H1 (cell line): ENCODE measurements at regions not wholly inside any gene's neighbourhood (a gene's known extent, or its start where the extent isn't known, plus 50 kb on each side); places are given as distances from the start of the nearest gene placed in this dataset.

Experiments
- CTCF ChIA-PET: fragments of 300-600 bp; sonication (Branson Sonifier 250); formaldehyde crosslinking; loops from one replicate; lab custom pipeline; 2021; ENCODE audit not compliant: partially characterized antibody; lab: Charles Lee
- POLR2A ChIA-PET: fragments of 300-600 bp; sonication (Branson Sonifier 250); formaldehyde crosslinking; loops from one replicate; lab custom pipeline; 2021; ENCODE audit warnings: inconsistent platforms; ENCODE audit not compliant: partially characterized antibody; lab: Charles Lee
- DNase-seq, 2 experiments: peaks; one replicate each; pipeline versions ENCODE4 v3.0.0 to v3.0.0-alpha.2; 2010 to 2022; ENCODE audit warnings: low spot score in 2 of 2, low read depth in 1 of 2, mixed read lengths in 1 of 2
- FAIRE-seq: peaks from 2 replicates; lab custom pipeline; 2011; peaks lifted over from hg19 to GRCh38; lab: Jason Lieb, UNC
- H2AFZ ChIP-seq: 2 replicates; pipeline ENCODE4 v1.8.1; 2012; ENCODE audit warnings: low read length, inconsistent platforms
- H2AK5ac ChIP-seq: 2 replicates; pipeline ENCODE4 v1.6.1; 2013; ENCODE audit warnings: low read depth, low read length
- H2BK120ac ChIP-seq: replicated peaks from 2 replicates; pipeline ENCODE3; 2013; ENCODE audit warnings: low read depth, low read length, inconsistent platforms
- H2BK12ac ChIP-seq: 2 replicates; pipeline ENCODE4 v1.6.1; 2013; ENCODE audit warnings: low read depth, low read length
- H2BK15ac ChIP-seq: 2 replicates; pipeline ENCODE4 v1.6.1; 2013; ENCODE audit warnings: low read length
- H2BK20ac ChIP-seq: 2 replicates; pipeline ENCODE4 v1.6.1; 2013; ENCODE audit warnings: low read length
- H2BK5ac ChIP-seq: 2 replicates; pipeline ENCODE4 v1.6.1; 2013; ENCODE audit warnings: low read depth, low read length
- H3K14ac ChIP-seq: 2 replicates; pipeline ENCODE4 v1.6.1; 2013; ENCODE audit warnings: inconsistent platforms; ENCODE audit not compliant: insufficient read length
- H3K18ac ChIP-seq: 2 replicates; pipeline ENCODE4 v1.6.1; 2013; ENCODE audit warnings: low read length; ENCODE audit errors: extremely low read depth
- H3K23ac ChIP-seq: 2 replicates; pipeline ENCODE4 v1.6.1; 2013; ENCODE audit warnings: inconsistent platforms; ENCODE audit not compliant: insufficient read length
- H3K23me2 ChIP-seq: 2 replicates; pipeline ENCODE4 v1.6.1; 2013; ENCODE audit warnings: low read depth, low read length
- H3K27ac ChIP-seq: 2 replicates; pipeline ENCODE4 v1.6.1; 2011; ENCODE audit warnings: low read depth, low read length, inconsistent platforms
- H3K27me3 ChIP-seq, 4 experiments: replicated peaks in 1 of 4; 1 replicate in 1 of 4; 2 replicates in 3 of 4; pipeline versions ENCODE4 v1.6.1 to v1.8.1; 2011 to 2013; ENCODE audit warnings: low read length in 3 of 4, mild to moderate bottlenecking in 3 of 4, inconsistent platforms in 2 of 4, mixed read lengths in 2 of 4, moderate library complexity in 1 of 4; ENCODE audit not compliant: control insufficient read depth in 3 of 4, insufficient read depth in 3 of 4; ENCODE audit errors: extremely low read depth in 1 of 4
- H3K36me3 ChIP-seq, 4 experiments: 2 replicates each; pipeline versions ENCODE4 v1.6.1 to v1.8.1; 2011 to 2013; ENCODE audit warnings: mild to moderate bottlenecking in 4 of 4, low read length in 3 of 4, moderate library complexity in 2 of 4, control low read depth in 1 of 4, inconsistent platforms in 1 of 4; ENCODE audit not compliant: insufficient read depth in 4 of 4, control insufficient read depth in 2 of 4
- H3K4ac ChIP-seq: replicated peaks from 2 replicates; pipeline ENCODE3; 2013; ENCODE audit warnings: low read length, low read depth, mixed read lengths, inconsistent platforms; ENCODE audit not compliant: insufficient read length
- H3K4me1 ChIP-seq, 4 experiments: replicated peaks in 1 of 4; 1 replicate in 1 of 4; 2 replicates in 3 of 4; pipeline versions ENCODE4 v1.6.1 to v1.8.1; 2011 to 2013; ENCODE audit warnings: low read length in 3 of 4, inconsistent platforms in 2 of 4, mixed read lengths in 1 of 4; ENCODE audit not compliant: insufficient read depth in 4 of 4, control insufficient read depth in 3 of 4
- H3K4me2 ChIP-seq, 2 experiments: 2 replicates each; pipeline versions ENCODE4 v1.6.1 to v1.8.1; 2011 to 2013; ENCODE audit warnings: low read depth in 2 of 2, low read length in 2 of 2, control low read depth in 1 of 2, inconsistent platforms in 1 of 2, mild to moderate bottlenecking in 1 of 2; ENCODE audit not compliant: insufficient read depth in 1 of 2
- H3K4me3 ChIP-seq, 4 experiments: fragments of 200-600, 300-600 bp in 1 of 4; sonication (generic), shearing (Covaris generic), sonication (Bioruptor Twin) in 1 of 4; 2 replicates each; pipeline versions ENCODE4 v1.5.1 to v1.8.1; 2011 to 2016; ENCODE audit warnings: low read length in 4 of 4, low read depth in 3 of 4, control low read depth in 2 of 4, inconsistent platforms in 2 of 4, mild to moderate bottlenecking in 2 of 4, mixed read lengths in 1 of 4, moderate library complexity in 1 of 4; ENCODE audit not compliant: insufficient read depth in 2 of 4; ENCODE audit errors: extremely low read depth in 1 of 4
- H3K56ac ChIP-seq: replicated peaks from 2 replicates; pipeline ENCODE3; 2013; ENCODE audit warnings: low read depth, mild to moderate bottlenecking, mixed read lengths, low read length, inconsistent platforms; ENCODE audit not compliant: insufficient read length
- H3K79me1 ChIP-seq: 2 replicates; pipeline ENCODE4 v1.6.1; 2013; ENCODE audit warnings: low read depth, low read length, control low read depth
- H3K79me2 ChIP-seq, 2 experiments: 2 replicates each; pipeline versions ENCODE4 v1.6.1 to v1.8.1; 2012 to 2013; ENCODE audit warnings: low read length in 2 of 2, mild to moderate bottlenecking in 2 of 2, inconsistent platforms in 1 of 2; ENCODE audit not compliant: insufficient read depth in 2 of 2, control insufficient read depth in 1 of 2
- H3K9ac ChIP-seq, 4 experiments: replicated peaks in 1 of 4; 1 replicate in 1 of 4; 2 replicates in 3 of 4; pipeline versions ENCODE4 v1.6.1 to v1.8.1; 2011 to 2013; ENCODE audit warnings: low read depth in 3 of 4, low read length in 3 of 4, control low read depth in 2 of 4, mild to moderate bottlenecking in 2 of 4, moderate library complexity in 2 of 4, inconsistent platforms in 1 of 4; ENCODE audit errors: extremely low read depth in 1 of 4
- H3K9me3 ChIP-seq, 2 experiments: 2 replicates each; pipeline versions ENCODE4 v1.6.1 to v1.8.1; 2012 to 2013; ENCODE audit warnings: mild to moderate bottlenecking in 2 of 2, moderate library complexity in 2 of 2, control low read depth in 1 of 2, inconsistent platforms in 1 of 2, low read depth in 1 of 2, low read length in 1 of 2, mixed read lengths in 1 of 2; ENCODE audit not compliant: insufficient read depth in 2 of 2
- H4K20me1 ChIP-seq, 2 experiments: replicated peaks in 1 of 2; 2 replicates each; pipeline versions ENCODE3 to v1.8.1; 2011 to 2013; ENCODE audit warnings: inconsistent platforms in 2 of 2, low read length in 2 of 2, mild to moderate bottlenecking in 1 of 2; ENCODE audit not compliant: insufficient read depth in 2 of 2, control insufficient read depth in 1 of 2
- H4K5ac ChIP-seq: 2 replicates; pipeline ENCODE4 v1.6.1; 2013; ENCODE audit warnings: low read length, low read depth, mixed read lengths, inconsistent platforms; ENCODE audit not compliant: insufficient read length
- H4K8ac ChIP-seq: 2 replicates; pipeline ENCODE4 v1.8.0; 2013; ENCODE audit warnings: mild to moderate bottlenecking, moderate library complexity, low read length, inconsistent platforms; ENCODE audit not compliant: insufficient read depth; ENCODE audit errors: extremely low read depth
- H4K91ac ChIP-seq: replicated peaks from 2 replicates; pipeline ENCODE3; 2013; ENCODE audit warnings: low read length, mixed read lengths, inconsistent platforms; ENCODE audit not compliant: insufficient read length
- BACH1 ChIP-seq: IDR thresholded peaks from 2 replicates; pipeline ENCODE4 v1.6.1; 2012; ENCODE audit warnings: low read length, improper control_type of control experiment
- BRCA1 ChIP-seq: IDR thresholded peaks from 2 replicates; pipeline ENCODE4 v1.6.1; 2012; ENCODE audit warnings: low read depth, low read length, improper control_type of control experiment
- CHD1 ChIP-seq: IDR thresholded peaks from 2 replicates; pipeline ENCODE4 v1.6.1; 2012; ENCODE audit warnings: low read depth, low read length, improper control_type of control experiment
- CTBP2 ChIP-seq: IDR thresholded peaks from 2 replicates; pipeline ENCODE4 v1.7.0; 2011; ENCODE audit warnings: borderline replicate concordance, mild to moderate bottlenecking, moderate library complexity, mixed read lengths, low read length; ENCODE audit not compliant: insufficient read depth, insufficient read length
- E2F6 ChIP-seq: IDR thresholded peaks from 2 replicates; pipeline ENCODE4 v1.6.1; 2012; ENCODE audit warnings: inconsistent platforms
- EZH2 ChIP-seq: fragments of 200-600 bp; sonication (generic); IDR thresholded peaks from 2 replicates; pipeline ENCODE4 v1.7.1; 2012; ENCODE audit warnings: low read depth, mild to moderate bottlenecking, moderate library complexity, low read length, inconsistent platforms; ENCODE audit not compliant: severe bottlenecking
- FOSL1 ChIP-seq: IDR thresholded peaks from 2 replicates; pipeline ENCODE4 v1.6.1; 2011; ENCODE audit warnings: mild to moderate bottlenecking, low read depth, low read length, moderate library complexity; ENCODE audit not compliant: insufficient read depth
- KDM1A ChIP-seq: fragments of 200-600, 300-600 bp; sonication (generic); IDR thresholded peaks from 2 replicates; pipeline ENCODE4 v1.7.1; 2016; ENCODE audit warnings: mild to moderate bottlenecking, low read length, borderline replicate concordance
- KDM4A ChIP-seq: IDR thresholded peaks from one replicate; pipeline ENCODE4 v1.7.1; 2012; ENCODE audit warnings: low read depth, mild to moderate bottlenecking, moderate library complexity, low read length, inconsistent platforms; ENCODE audit not compliant: severe bottlenecking
- RFX5 ChIP-seq: IDR thresholded peaks from 2 replicates; pipeline ENCODE4 v1.6.1; 2011; ENCODE audit warnings: low read depth, low read length, improper control_type of control experiment, borderline replicate concordance
- SIX5 ChIP-seq: IDR thresholded peaks from 2 replicates; pipeline ENCODE4 v1.6.1; 2011; ENCODE audit warnings: mild to moderate bottlenecking, low read depth, low read length
- TEAD4 ChIP-seq: IDR thresholded peaks from 2 replicates; pipeline ENCODE4 v1.6.1; 2012; ENCODE audit warnings: low read depth, low read length, inconsistent platforms, mixed read lengths
- ZNF274 ChIP-seq: IDR thresholded peaks from 2 replicates; pipeline ENCODE4 v1.7.0; 2012; ENCODE audit warnings: low read length, borderline replicate concordance; ENCODE audit errors: extremely low read depth
- WGBS, 2 experiments: shearing (Covaris generic) in 1 of 2; methylation state at CpG; one replicate each; pipeline versions ENCODE4 v1.1.6 to v1.1.7; 2013 to 2015; ENCODE audit warnings: low lambda C conversion rate in 2 of 2, mixed read lengths in 2 of 2, inconsistent platforms in 1 of 2, low coverage in 1 of 2, missing lambda C conversion rate in 1 of 2; ENCODE audit not compliant: insufficient replicate concordance in 2 of 2, insufficient coverage in 1 of 2, insufficient read length in 1 of 2; ENCODE audit errors: extremely low coverage in 1 of 2, missing lambda C conversion rate in 1 of 2; 5-methylcytosine and 5-hydroxymethylcytosine counted together

DNA sequence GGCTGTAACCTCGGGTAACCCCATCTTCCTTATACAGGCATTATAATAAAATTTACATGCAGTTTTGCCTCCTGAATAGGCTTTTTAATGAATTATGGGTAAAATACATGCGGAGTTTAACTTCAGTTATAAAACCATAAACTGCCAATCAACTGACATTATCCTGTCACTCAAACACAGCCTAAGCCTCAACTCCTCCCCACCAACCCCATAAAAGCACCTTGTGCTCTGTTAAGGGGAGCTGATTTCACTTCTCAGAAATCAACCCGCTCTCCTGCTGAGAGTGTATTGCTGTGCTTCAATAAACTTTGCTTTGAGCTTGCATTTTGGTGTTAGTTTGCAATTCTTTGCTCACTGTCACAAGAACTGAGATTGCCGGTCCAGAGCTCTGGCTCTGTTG is 1812.2 kb downstream of the BRINP3 start:
- H3K18ac ChIP-seq: no peak overlapping the region
- no peaks in the 10 kb centered on the region for H3K9me3 ChIP-seq
- 0 out of 2 replicates have a peak overlapping the region, but pooled peaks have one; percentile 29 for H2AFZ ChIP-seq
- H4K91ac ChIP-seq: no peak overlapping the region
- no peak overlapping the region for H2BK20ac ChIP-seq
- no peak overlapping the region for H3K23ac ChIP-seq
- H3K9ac ChIP-seq: no peak overlapping the region
- no peak overlapping the region for H4K5ac ChIP-seq
- H3K79me2 ChIP-seq: no peaks in the 10 kb centered on the region
- no peak for FAIRE-seq
- no peaks in the 10 kb centered on the region for H3K23me2 ChIP-seq
- no peak overlapping the region for H2BK12ac ChIP-seq
- H3K27me3 ChIP-seq: no peaks in the 10 kb centered on the region
- no peak overlapping the region for H2BK5ac ChIP-seq
- H3K4me1 ChIP-seq: peaks cover 0 to 6% (median 0%) of the 10 kb centered on the region in 4 experiments; a peak in 2 of 7 replicates
- no peak overlapping the region for H3K4me3 ChIP-seq
- CTCF ChIA-PET: no interaction called here
- H3K4me2 ChIP-seq: no peak overlapping the region
- H4K20me1 ChIP-seq: no peaks in the 10 kb centered on the region
- no peak overlapping the region for H3K4ac ChIP-seq
- no peak overlapping the region for H3K27ac ChIP-seq
- no peak for TF ChIP-seq CHD1
- no peak for TF ChIP-seq SIX5
- no peak for TF ChIP-seq TEAD4
- no peak for TF ChIP-seq EZH2
- no peak for TF ChIP-seq KDM1A
- no peak for TF ChIP-seq CTBP2
- no peak for TF ChIP-seq RFX5
- no peak for TF ChIP-seq FOSL1
- no peak for TF ChIP-seq BACH1
- TF ChIP-seq ZNF274: no peak
- TF ChIP-seq BRCA1: no peak
- TF ChIP-seq E2F6: no peak
- TF ChIP-seq KDM4A: no peak
- POLR2A ChIA-PET: no interaction called here
- 76% methylated on average over 4 of the region's 4 CpGs; no CpG with 5 or more reads in 1 of the 2 experiments for WGBS, 2 experiments
- H4K8ac ChIP-seq: no peak overlapping the region
- H3K79me1 ChIP-seq: no peaks in the 10 kb centered on the region
- H3K56ac ChIP-seq: no peak overlapping the region
- H2BK120ac ChIP-seq: no peak overlapping the region
- no peak overlapping the region for H2AK5ac ChIP-seq
- DNase-seq: no peak
- no peaks in the 10 kb centered on the region for H3K36me3 ChIP-seq
- no peak overlapping the region for H3K14ac ChIP-seq
- H2BK15ac ChIP-seq: no peak overlapping the region
